ENCODE measurements at regions not wholly inside any gene's neighbourhood (a gene's known extent, or its start where the extent isn't known, plus 50 kb on each side); places are given as distances from the start of the nearest gene placed in this dataset.
A peak's percentile ranks its signal among the peaks of the same experiment; 100 is the strongest.
"Not testable (repeated sequence)": the region's sequence is repeated elsewhere in the genome, so short reads cannot be mapped to it uniquely, and the experiment has no call there.

DNA sequence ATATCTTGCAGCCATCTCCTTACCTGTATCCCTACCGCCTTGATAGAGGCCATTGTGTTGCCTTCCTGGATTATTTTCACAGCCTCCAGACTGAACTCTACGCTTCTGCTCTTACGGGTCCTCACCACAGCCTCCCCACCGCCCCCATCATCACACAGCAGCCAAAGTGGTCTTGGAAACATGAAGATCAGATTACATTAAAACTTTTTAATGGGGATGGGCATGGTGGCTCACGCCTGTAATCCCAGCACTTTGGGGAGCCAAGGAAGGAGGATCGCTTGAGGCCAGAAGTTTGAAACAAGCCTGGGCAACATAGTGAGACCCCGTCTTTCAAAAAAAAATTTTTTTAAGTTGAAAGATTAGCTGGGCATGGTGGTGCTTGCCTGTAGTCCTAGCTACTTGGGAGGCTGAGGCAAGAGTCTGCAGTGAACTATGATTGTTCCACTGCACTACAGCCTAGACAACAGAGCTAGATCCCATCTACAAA is 150.5 kb downstream of the NPIPB5 start:
- H3K9me3 Mint-ChIP-seq: no peaks in the 10 kb centered on the region
- DNase-seq (ENCODE audit: low spot score): no peak
- TF ChIP-seq, protein P1, sequence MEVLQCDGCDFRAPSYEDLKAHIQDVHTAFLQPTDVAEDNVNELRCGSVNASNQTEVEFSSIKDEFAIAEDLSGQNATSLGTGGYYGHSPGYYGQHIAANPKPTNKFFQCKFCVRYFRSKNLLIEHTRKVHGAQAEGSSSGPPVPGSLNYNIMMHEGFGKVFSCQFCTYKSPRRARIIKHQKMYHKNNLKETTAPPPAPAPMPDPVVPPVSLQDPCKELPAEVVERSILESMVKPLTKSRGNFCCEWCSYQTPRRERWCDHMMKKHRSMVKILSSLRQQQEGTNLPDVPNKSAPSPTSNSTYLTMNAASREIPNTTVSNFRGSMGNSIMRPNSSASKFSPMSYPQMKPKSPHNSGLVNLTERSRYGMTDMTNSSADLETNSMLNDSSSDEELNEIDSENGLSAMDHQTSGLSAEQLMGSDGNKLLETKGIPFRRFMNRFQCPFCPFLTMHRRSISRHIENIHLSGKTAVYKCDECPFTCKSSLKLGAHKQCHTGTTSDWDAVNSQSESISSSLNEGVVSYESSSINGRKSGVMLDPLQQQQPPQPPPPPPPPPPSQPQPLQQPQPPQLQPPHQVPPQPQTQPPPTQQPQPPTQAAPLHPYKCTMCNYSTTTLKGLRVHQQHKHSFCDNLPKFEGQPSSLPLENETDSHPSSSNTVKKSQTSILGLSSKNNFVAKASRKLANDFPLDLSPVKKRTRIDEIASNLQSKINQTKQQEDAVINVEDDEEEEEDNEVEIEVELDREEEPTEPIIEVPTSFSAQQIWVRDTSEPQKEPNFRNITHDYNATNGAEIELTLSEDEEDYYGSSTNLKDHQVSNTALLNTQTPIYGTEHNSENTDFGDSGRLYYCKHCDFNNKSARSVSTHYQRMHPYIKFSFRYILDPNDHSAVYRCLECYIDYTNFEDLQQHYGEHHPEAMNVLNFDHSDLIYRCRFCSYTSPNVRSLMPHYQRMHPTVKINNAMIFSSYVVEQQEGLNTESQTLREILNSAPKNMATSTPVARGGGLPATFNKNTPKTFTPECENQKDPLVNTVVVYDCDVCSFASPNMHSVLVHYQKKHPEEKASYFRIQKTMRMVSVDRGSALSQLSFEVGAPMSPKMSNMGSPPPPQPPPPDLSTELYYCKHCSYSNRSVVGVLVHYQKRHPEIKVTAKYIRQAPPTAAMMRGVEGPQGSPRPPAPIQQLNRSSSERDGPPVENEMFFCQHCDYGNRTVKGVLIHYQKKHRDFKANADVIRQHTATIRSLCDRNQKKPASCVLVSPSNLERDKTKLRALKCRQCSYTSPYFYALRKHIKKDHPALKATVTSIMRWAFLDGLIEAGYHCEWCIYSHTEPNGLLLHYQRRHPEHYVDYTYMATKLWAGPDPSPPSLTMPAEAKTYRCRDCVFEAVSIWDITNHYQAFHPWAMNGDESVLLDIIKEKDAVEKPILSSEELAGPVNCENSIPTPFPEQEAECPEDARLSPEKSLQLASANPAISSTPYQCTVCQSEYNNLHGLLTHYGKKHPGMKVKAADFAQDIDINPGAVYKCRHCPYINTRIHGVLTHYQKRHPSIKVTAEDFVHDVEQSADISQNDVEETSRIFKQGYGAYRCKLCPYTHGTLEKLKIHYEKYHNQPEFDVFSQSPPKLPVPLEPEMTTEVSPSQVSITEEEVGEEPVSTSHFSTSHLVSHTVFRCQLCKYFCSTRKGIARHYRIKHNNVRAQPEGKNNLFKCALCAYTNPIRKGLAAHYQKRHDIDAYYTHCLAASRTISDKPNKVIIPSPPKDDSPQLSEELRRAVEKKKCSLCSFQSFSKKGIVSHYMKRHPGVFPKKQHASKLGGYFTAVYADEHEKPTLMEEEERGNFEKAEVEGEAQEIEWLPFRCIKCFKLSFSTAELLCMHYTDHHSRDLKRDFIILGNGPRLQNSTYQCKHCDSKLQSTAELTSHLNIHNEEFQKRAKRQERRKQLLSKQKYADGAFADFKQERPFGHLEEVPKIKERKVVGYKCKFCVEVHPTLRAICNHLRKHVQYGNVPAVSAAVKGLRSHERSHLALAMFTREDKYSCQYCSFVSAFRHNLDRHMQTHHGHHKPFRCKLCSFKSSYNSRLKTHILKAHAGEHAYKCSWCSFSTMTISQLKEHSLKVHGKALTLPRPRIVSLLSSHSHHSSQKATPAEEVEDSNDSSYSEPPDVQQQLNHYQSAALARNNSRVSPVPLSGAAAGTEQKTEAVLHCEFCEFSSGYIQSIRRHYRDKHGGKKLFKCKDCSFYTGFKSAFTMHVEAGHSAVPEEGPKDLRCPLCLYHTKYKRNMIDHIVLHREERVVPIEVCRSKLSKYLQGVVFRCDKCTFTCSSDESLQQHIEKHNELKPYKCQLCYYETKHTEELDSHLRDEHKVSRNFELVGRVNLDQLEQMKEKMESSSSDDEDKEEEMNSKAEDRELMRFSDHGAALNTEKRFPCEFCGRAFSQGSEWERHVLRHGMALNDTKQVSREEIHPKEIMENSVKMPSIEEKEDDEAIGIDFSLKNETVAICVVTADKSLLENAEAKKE (CRISPR knock-in tag; IDR thresholded peaks at IDR 0.05): no peak
- TF ChIP-seq EZH2phosphoT487 (IDR thresholded peaks at IDR 0.05; ENCODE audit: unreplicated experiment): no peak
- H3K27ac Mint-ChIP-seq: no peak overlapping the region
- no peaks in the 10 kb centered on the region for H3K4me1 Mint-ChIP-seq
- no peak overlapping the region for H3K27ac ChIP-seq (ENCODE audit: low read depth)
- H3K4me3 Mint-ChIP-seq: no peak overlapping the region
- H3K9me2 ChIP-seq (ENCODE audit: insufficient read depth): peaks cover 22% of the 10 kb centered on the region
- no peaks in the 10 kb centered on the region; the same call in 1 of the 2 replicates for H3K36me3 ChIP-seq (ENCODE audit: insufficient read depth)
- no peaks in the 10 kb centered on the region for H3K79me2 ChIP-seq (replicated peaks; ENCODE audit: insufficient read depth)
- H4K20me1 ChIP-seq (replicated peaks; ENCODE audit: insufficient read depth): no peaks in the 10 kb centered on the region
- peak overlapping the region; percentile 94 for H2AFZ ChIP-seq
- H3K4me2 ChIP-seq: no peak overlapping the region
- no peak for ATAC-seq
- peaks cover 6% of the 10 kb centered on the region; the same call in 1 of the 2 replicates for H3F3A ChIP-seq (replicated peaks; ENCODE audit: low read depth)
- no peaks in the 10 kb centered on the region for H3K27me3 ChIP-seq (ENCODE audit: insufficient read depth)
- H3K27me3 Mint-ChIP-seq (ENCODE audit: insufficient read depth, low read depth, poor library complexity): peaks cover 1% of the 10 kb centered on the region
- no peaks in the 10 kb centered on the region for H3K36me3 Mint-ChIP-seq (ENCODE audit: low read depth)
- H3K4me3 ChIP-seq: no peak overlapping the region
- H3K4me1 ChIP-seq (ENCODE audit: insufficient read depth): no peaks in the 10 kb centered on the region

DNA sequence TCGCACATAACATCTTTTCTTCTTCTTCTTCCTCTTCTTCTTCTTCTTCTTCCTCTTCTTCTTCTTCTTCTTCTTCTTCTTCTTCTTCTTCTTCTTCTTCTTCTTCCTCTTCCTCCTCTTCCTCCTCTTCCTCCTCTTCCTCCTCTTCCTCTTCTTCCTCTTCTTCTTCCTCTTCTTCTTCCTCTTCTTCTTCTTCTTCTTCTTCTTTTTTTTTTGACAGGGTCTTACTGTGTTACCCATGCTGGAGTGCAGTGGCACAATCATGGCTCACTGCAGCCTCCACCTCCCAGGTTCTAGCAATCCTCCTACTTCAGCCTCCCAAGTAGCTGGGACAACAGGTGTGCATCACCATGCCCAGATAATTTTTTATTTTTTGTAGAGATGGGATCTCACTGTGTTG is 151.0 kb upstream of the HS3ST2 start:
- not testable (repeated sequence) for H3K4me2 ChIP-seq; H2AFZ ChIP-seq; H3K4me1 ChIP-seq (ENCODE audit: insufficient read depth); H3K27me3 Mint-ChIP-seq (ENCODE audit: insufficient read depth, low read depth, poor library complexity); H3K36me3 ChIP-seq (ENCODE audit: insufficient read depth); H3K79me2 ChIP-seq (replicated peaks; ENCODE audit: insufficient read depth); H3K36me3 Mint-ChIP-seq (ENCODE audit: low read depth); ATAC-seq; H3K4me3 ChIP-seq; H3K9me3 Mint-ChIP-seq; H3K4me1 Mint-ChIP-seq; H3F3A ChIP-seq (replicated peaks; ENCODE audit: low read depth); H3K4me3 Mint-ChIP-seq; H4K20me1 ChIP-seq (replicated peaks; ENCODE audit: insufficient read depth); H3K27ac ChIP-seq (ENCODE audit: low read depth); H3K27ac Mint-ChIP-seq; DNase-seq (ENCODE audit: low spot score); H3K27me3 ChIP-seq (ENCODE audit: insufficient read depth)
- H3K9me2 ChIP-seq (ENCODE audit: insufficient read depth): peaks cover 22% of the 10 kb centered on the region
